OCI-LY1 (cell line): ENCODE measurements at regions not wholly inside any gene's neighbourhood (a gene's known extent, or its start where the extent isn't known, plus 50 kb on each side); places are given as distances from the start of the nearest gene placed in this dataset.
"Not testable (repeated sequence)": the region's sequence is repeated elsewhere in the genome, so short reads cannot be mapped to it uniquely, and the experiment has no call there.

Experiments used
- H2AFZ ChIP-seq: fragments of 200-600 bp; sonication (generic), shearing (Covaris generic); 2 replicates; pipeline ENCODE4 v1.6.0; 2014; ENCODE audit warnings: antibody characterized with exemption, mild to moderate bottlenecking, low read length
- H3F3A ChIP-seq: fragments of 200-600 bp; sonication (generic), shearing (Covaris generic); 2 replicates; pipeline ENCODE4 v1.6.0; 2014; ENCODE audit warnings: mild to moderate bottlenecking, antibody characterized with exemption, low read length, moderate library complexity; ENCODE audit not compliant: insufficient read depth
- H3K27ac ChIP-seq: fragments of 200-600 bp; sonication (generic); 2 replicates; pipeline ENCODE4 v1.5.1; 2014; ENCODE audit warnings: low read length, mixed run types, mild to moderate bottlenecking, low read depth; ENCODE audit not compliant: poor library complexity, severe bottlenecking
- H3K27me3 ChIP-seq: fragments of 200-600 bp; sonication (generic); 2 replicates; pipeline ENCODE4 v1.6.0; 2014; ENCODE audit warnings: antibody characterized with exemption, mild to moderate bottlenecking, low read length, moderate library complexity; ENCODE audit not compliant: insufficient read depth
- H3K36me3 ChIP-seq: fragments of 200-600 bp; sonication (generic); 2 replicates; pipeline ENCODE4 v1.6.1; 2014; ENCODE audit warnings: mild to moderate bottlenecking, antibody characterized with exemption, low read length, moderate library complexity, mixed read lengths; ENCODE audit not compliant: insufficient read depth
- H3K4me1 ChIP-seq: fragments of 200-600 bp; sonication (generic); 2 replicates; pipeline ENCODE4 v1.5.1; 2014; ENCODE audit warnings: mild to moderate bottlenecking, low read length, moderate library complexity; ENCODE audit not compliant: insufficient read depth, severe bottlenecking
- H3K4me2 ChIP-seq: fragments of 200-600 bp; sonication (generic), shearing (Covaris generic); 2 replicates; pipeline ENCODE4 v1.6.1; 2014; ENCODE audit warnings: low read length
- H3K4me3 ChIP-seq: fragments of 200-600 bp; sonication (generic); 2 replicates; pipeline ENCODE4 v1.5.1; 2014; ENCODE audit warnings: low read length, low read depth, mild to moderate bottlenecking, mixed read lengths; ENCODE audit not compliant: poor library complexity, severe bottlenecking
- H3K79me2 ChIP-seq: fragments of 200-600 bp; shearing (Covaris generic); 2 replicates; pipeline ENCODE4 v1.6.1; 2016; ENCODE audit warnings: mixed run types, low read length, mixed read lengths; ENCODE audit not compliant: insufficient read depth
- H3K9ac ChIP-seq: fragments of 200-600 bp; sonication (generic), shearing (Covaris generic); 2 replicates; pipeline ENCODE4 v1.6.1; 2014; ENCODE audit warnings: mild to moderate bottlenecking, low read length, mixed read lengths
- H3K9me2 ChIP-seq: fragments of 200-600 bp; sonication (generic), shearing (Covaris generic); 2 replicates; pipeline ENCODE4 v1.6.1; 2014; ENCODE audit warnings: low read depth, mild to moderate bottlenecking, low read length, mixed read lengths
- H3K9me3 ChIP-seq: fragments of 200-600 bp; shearing (Covaris generic); 2 replicates; pipeline ENCODE4 v1.6.1; 2014; ENCODE audit warnings: low read length, mixed read lengths
- H4K20me1 ChIP-seq: fragments of 200-600 bp; sonication (generic), shearing (Covaris generic); 2 replicates; pipeline ENCODE4 v1.6.0; 2016; ENCODE audit warnings: mild to moderate bottlenecking, low read length; ENCODE audit not compliant: insufficient read depth
- CTCF ChIP-seq: fragments of 200-600 bp; sonication (generic), shearing (Covaris generic); IDR thresholded peaks from 2 replicates; pipeline ENCODE4 v1.5.1; 2017; ENCODE audit warnings: mild to moderate bottlenecking, antibody characterized with exemption, low read length, moderate library complexity, mixed read lengths
- EZH2 ChIP-seq: fragments of 200-600 bp; sonication (generic), shearing (Covaris generic); IDR thresholded peaks from 2 replicates; pipeline ENCODE4 v1.8.0; 2017; ENCODE audit warnings: borderline replicate concordance, mixed run types, mild to moderate bottlenecking, antibody characterized with exemption, low read length, moderate library complexity, mixed read lengths

- no peak overlapping the region for H3K9ac ChIP-seq
- H3K79me2 ChIP-seq, result no peaks in the 10 kb centered on the region
- H2AFZ ChIP-seq, result no peak overlapping the region
- no peaks in the 10 kb centered on the region for H3K9me3 ChIP-seq
- no peaks in the 10 kb centered on the region for H3K4me1 ChIP-seq
- H3K27me3 ChIP-seq, result no peaks in the 10 kb centered on the region
- H3K4me2 ChIP-seq, result no peak overlapping the region
- no peak overlapping the region for H3K4me3 ChIP-seq
- no peak overlapping the region for H3K27ac ChIP-seq
- no peaks in the 10 kb centered on the region for H4K20me1 ChIP-seq
- TF ChIP-seq CTCF (no peak), EZH2 (no peak)
- no peaks in the 10 kb centered on the region for H3F3A ChIP-seq
- H3K36me3 ChIP-seq, result no peaks in the 10 kb centered on the region
- no peaks in the 10 kb centered on the region for H3K9me2 ChIP-seq
Measured at GRCh38 chr4:181802207-181802606, 441.0 kb upstream of the TENM3 start.

- no peaks in the 10 kb centered on the region for H3K36me3 ChIP-seq
- no peaks in the 10 kb centered on the region for H4K20me1 ChIP-seq
- no peaks in the 10 kb centered on the region for H3F3A ChIP-seq
- no peaks in the 10 kb centered on the region for H3K4me1 ChIP-seq
- H3K4me2 ChIP-seq, result no peak overlapping the region
- no peaks in the 10 kb centered on the region for H3K9me3 ChIP-seq
- no peak overlapping the region for H3K4me3 ChIP-seq
- H3K27me3 ChIP-seq, result no peaks in the 10 kb centered on the region
- no peak overlapping the region for H3K27ac ChIP-seq
- no peak for TF ChIP-seq EZH2
- no peak for TF ChIP-seq CTCF
- no peaks in the 10 kb centered on the region for H3K79me2 ChIP-seq
- no peak overlapping the region for H2AFZ ChIP-seq
- no peaks in the 10 kb centered on the region for H3K9me2 ChIP-seq
- H3K9ac ChIP-seq, result no peak overlapping the region
Measured at GRCh38 chr4:181807771-181808170, 435.4 kb upstream of the TENM3 start.

GRCh38 chr4:181810711-181811110 is 432.5 kb upstream of the TENM3 start:
- Histone ChIP-seq H3K4me1 (no peaks in the 10 kb centered on the region), H3K9ac (no peak overlapping the region), H3K9me2 (no peaks in the 10 kb centered on the region), H3K27me3 (no peaks in the 10 kb centered on the region), H3F3A (no peaks in the 10 kb centered on the region), H4K20me1 (no peaks in the 10 kb centered on the region), H3K4me3 (no peak overlapping the region), H3K9me3 (no peaks in the 10 kb centered on the region), H3K27ac (no peak overlapping the region), H3K4me2 (no peak overlapping the region), H3K79me2 (no peaks in the 10 kb centered on the region), H2AFZ (no peak overlapping the region), H3K36me3 (no peaks in the 10 kb centered on the region)
- no peak for TF ChIP-seq EZH2
- no peak for TF ChIP-seq CTCF

- not testable (repeated sequence) for H3K4me1 ChIP-seq, H3K36me3 ChIP-seq, H3K4me3 ChIP-seq, H3F3A ChIP-seq, H4K20me1 ChIP-seq, H3K27me3 ChIP-seq, H3K9me2 ChIP-seq, H3K9ac ChIP-seq, H2AFZ ChIP-seq, H3K9me3 ChIP-seq, H3K4me2 ChIP-seq, H3K79me2 ChIP-seq, H3K27ac ChIP-seq
Measured at GRCh38 chr4:181811550-181811949, 431.7 kb upstream of the TENM3 start.
